HG03460 (cell line): ENCODE measurements at regions not wholly inside any gene's neighbourhood (a gene's known extent, or its start where the extent isn't known, plus 50 kb on each side); places are given as distances from the start of the nearest gene placed in this dataset.
"Not testable (repeated sequence)": the region's sequence is repeated elsewhere in the genome, so short reads cannot be mapped to it uniquely, and the experiment has no call there.

Source experiments
- ATAC-seq: cut with Tn5 transposase; IDR thresholded peaks from one replicate; pipeline ENCODE4 v1.9.1; 2021; ENCODE audit not compliant: unreplicated experiment

DNA sequence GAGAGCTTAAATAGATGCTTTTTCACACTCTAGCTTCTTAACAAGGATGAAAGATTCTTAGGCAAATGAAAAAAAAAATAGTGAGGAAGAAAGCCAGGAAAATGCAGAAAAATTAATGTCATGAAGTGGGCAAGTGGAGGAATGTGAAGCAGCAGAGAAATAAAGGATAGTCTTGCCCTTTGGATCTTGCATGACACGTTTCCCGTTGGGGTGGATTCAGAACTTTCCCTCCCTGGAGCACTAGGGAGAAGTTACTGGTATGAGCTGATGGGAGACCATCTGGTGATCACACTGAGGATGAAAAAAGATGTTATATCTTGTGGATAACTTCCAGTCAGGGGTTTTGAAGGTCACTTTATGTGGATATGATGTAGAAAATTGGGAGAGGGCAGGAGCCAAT, 361.8 kb upstream of the ROPN1 start:
- no peak for ATAC-seq

DNA sequence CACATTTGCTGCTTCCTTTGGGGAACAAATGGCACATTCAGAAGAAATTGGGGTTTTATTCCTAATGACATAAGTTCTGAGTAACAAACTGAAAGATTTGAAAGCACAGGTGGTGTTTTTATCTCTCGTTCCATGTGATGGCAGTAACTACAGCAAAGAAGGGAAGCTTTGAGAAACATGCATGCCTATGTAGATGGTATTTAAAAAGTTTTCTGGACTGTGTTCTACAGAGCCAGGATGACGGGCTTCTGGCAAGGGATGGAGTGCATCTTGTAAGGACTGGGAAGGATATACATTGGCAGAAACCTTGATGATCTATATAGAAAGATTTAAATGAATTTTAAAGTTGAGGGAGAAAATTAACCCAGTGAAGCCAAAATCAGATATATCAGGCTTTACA, 362.2 kb upstream of the ROPN1 start:
- ATAC-seq = no peak

- no peak for ATAC-seq
Observed at GRCh38 chr3:124358156-124358555, 366.2 kb upstream of the ROPN1 start.

DNA sequence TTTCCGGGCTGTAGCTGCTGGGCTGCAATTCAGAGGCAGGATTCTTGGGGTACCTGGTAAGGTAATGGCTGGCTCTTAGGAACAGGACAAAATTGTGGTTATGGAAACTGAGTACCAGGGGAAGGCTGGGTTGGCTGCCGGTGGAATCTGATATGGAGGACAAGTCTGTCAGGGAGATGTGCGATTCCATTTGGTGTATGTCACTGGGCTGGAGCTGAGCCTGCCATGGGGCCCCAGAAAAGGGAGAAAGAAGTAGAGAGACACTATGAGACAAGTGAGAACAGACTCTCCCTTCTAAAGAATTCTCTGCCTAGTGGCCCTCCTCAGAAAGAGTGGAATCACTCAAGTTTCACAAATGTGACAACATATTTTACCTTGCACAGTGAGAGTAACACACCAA, 368.2 kb upstream of the ROPN1 start:
- ATAC-seq = no peak

GRCh38 chr3:124360563-124360962, 368.6 kb upstream of the ROPN1 start:
- ATAC-seq = no peak

DNA sequence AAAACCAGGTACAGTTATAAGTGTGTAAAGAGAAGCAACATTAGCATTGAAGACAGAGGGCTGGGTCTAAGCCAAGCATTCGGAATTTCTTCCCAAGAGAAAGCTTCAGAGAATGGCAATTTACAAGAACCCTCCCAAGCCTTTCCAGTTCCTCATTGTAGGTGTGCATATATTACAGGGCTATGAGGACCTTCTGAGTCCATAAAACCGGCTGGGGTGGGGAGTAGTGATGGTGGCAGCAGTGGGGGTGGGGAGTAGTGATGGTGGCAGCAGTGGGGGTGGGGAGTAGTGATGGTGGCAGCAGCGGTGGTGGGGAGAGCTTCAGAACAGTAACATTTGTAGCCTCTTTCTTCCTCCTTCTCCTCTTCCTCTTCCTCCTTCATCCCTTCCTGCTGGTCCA, 368.7 kb upstream of the UMPS start:
- no peak for ATAC-seq

GRCh38 chr3:124362455-124362854, 367.8 kb upstream of the UMPS start:
- ATAC-seq = no peak

- no peak for ATAC-seq
Observed at GRCh38 chr3:124363476-124363875, 366.8 kb upstream of the UMPS start.

DNA sequence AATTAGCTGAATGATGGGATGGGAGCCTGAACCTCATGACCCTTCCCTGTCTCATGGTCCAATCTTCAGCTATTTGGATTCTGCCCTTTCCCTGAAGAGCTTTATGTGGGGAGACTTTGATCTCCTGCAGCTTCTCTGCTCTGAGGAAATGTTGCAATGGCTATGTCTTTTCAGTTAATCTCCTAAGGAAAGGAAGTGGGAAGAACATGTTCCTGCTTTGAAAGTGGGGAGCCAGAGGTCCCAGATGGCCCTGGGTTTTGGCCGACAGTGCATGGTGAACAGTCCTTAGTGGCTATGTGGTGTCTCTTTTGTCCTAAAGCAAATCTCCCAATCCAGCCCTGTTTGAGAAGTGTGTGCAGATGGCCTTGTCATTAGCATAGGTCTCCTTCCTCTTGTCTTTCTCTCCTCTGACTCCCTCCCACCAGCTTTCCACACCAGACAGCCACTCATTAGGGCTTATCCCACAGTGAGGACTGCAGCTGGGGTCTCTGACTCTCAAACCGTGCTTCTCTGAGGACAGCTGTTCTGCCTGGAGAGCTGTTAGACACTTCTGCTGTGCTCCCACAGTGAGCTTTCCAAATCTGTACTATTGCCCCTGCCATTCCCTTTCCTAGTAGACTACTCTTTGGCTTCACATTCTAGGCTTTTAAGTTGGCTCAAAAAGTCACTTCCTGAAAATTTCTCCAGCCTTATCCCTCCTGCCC, 365.8 kb upstream of the UMPS start:
- ATAC-seq = no peak

GRCh38 chr3:124366655-124367054, 363.6 kb upstream of the UMPS start:
- not testable (repeated sequence) for ATAC-seq

GRCh38 chr3:124372775-124373174, 357.5 kb upstream of the UMPS start:
- ATAC-seq = no peak

- ATAC-seq = peak; percentile 56
Observed at GRCh38 chr3:124373524-124373923, 356.7 kb upstream of the UMPS start.

- ATAC-seq = no peak
Observed at GRCh38 chr3:124374583-124374982, 355.7 kb upstream of the UMPS start.

DNA sequence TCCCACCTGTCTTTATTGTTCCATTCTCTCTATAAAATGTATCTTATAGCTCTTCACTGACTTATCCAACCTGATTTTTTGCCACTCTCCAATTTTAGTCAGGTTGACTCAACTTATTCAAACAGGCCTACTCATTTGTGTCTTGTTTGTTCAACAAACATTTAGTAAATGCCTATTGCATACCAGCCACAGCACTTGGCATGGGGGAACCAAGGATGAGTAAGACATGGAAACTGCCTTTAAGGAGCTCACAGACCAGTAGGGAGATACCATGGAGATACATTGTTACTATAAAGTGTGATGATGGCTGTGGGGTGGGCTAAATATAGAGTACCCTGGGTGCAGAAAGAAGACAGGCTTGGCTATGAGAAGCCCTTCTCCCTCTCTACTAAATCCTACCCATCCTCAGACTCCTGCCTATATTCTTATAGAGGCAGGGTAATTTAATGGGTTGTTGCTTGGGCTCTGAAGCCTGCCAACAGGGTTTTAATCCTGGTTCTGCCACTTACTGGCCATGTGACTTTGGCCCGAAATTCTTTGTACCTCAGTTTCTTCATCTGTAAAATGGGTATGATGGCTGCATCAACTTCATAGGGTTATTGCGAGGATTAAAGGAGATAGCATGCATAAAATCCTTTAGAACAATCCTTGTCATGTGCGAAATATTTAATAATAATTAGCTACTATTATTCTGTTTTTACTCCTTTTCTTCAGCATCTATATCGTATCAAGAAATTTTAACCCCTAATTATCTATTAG, 348.5 kb upstream of the UMPS start:
- ATAC-seq = no peak

- ATAC-seq = no peak
Observed at GRCh38 chr3:124383051-124383450, 347.2 kb upstream of the UMPS start.

DNA sequence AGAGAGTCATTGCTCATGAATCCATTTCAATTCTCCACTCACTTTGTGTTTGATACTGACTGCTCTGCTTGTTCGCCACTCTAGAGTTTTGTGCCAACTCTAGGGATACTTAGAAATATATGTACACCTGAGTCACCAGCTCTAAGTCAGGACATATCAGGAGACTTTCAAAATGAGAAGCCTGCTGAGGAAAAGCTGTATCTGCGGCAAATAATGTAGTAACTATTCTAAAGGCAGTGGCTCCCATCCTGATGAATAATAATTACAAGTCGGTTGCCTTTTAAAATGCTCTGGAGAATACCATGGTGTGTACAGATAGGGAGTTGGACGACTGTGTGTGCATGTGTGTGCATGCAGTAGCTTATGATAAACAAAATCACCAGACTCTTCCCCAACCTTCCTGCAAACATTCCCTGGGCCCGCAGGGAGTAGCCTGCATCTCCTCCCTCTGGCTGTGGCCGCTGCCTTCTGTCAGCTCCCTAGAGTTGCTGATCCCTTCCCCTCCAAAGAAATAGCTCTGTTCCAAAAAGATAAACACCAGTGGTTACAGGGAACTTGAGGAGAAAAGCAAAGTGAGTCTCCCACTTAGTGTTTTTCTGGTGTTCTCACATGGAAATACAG, 346.3 kb upstream of the UMPS start:
- ATAC-seq = no peak

DNA sequence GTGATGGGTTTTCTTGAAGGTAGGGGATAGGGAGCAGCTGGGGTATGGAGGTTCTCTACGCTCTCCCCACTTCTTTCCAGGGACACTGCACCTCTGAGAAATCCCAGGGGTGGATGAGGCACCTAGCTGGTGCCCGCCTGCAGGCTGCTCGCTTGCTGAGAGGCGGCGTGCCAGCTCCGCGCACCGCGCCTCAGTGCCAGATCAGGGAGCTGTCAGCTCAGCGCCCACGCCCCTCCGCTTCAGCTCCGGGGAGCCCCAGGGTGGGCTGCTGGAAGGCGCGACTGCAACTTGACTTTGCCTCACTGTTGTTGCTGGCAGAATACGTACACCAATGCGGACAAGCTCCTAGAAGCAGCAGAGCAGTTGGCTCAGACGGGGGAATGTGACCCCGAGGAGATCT, 345.7 kb upstream of the UMPS start:
- ATAC-seq = no peak

- ATAC-seq = no peak
Observed at GRCh38 chr3:124385996-124386395, 344.3 kb upstream of the UMPS start.

GRCh38 chr3:124386996-124387595, 343.2 kb upstream of the UMPS start:
- no peak for ATAC-seq

- no peak for ATAC-seq
Observed at GRCh38 chr3:124391774-124392173, 338.5 kb upstream of the UMPS start.

DNA sequence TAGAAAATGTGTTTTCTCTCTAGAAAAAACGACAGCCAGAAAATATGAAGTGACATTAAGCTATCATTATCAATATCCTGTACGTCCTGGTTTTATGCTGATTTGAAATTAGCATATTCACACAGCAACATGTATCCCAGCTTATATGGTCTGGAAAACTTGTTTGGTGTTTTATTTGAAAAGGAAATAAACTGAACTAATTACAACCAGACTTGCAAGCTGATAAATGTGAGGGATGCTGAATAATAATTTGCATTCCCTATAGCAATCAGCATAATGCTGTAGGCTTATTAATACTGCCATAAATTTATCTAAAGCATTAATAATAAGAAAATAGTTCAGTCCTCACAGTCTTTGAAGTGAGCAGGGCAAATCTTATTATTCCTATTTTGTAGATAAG, 336.9 kb upstream of the UMPS start:
- ATAC-seq = no peak

GRCh38 chr3:124395162-124395561, 335.1 kb upstream of the UMPS start:
- no peak for ATAC-seq
